H1 (cell line): ENCODE measurements at regions not wholly inside any gene's neighbourhood (a gene's known extent, or its start where the extent isn't known, plus 50 kb on each side); places are given as distances from the start of the nearest gene placed in this dataset.

ENCODE experiments used
- CTCF ChIA-PET: fragments of 300-600 bp; sonication (Branson Sonifier 250); formaldehyde crosslinking; loops from one replicate; lab custom pipeline; 2021; ENCODE audit not compliant: partially characterized antibody; lab: Charles Lee
- POLR2A ChIA-PET: fragments of 300-600 bp; sonication (Branson Sonifier 250); formaldehyde crosslinking; loops from one replicate; lab custom pipeline; 2021; ENCODE audit warnings: inconsistent platforms; ENCODE audit not compliant: partially characterized antibody; lab: Charles Lee
- DNase-seq, 2 experiments: peaks; one replicate each; pipeline versions ENCODE4 v3.0.0 to v3.0.0-alpha.2; 2010 to 2022; ENCODE audit warnings: low spot score in 2 of 2, low read depth in 1 of 2, mixed read lengths in 1 of 2
- FAIRE-seq: peaks from 2 replicates; lab custom pipeline; 2011; peaks lifted over from hg19 to GRCh38; lab: Jason Lieb, UNC
- H2AFZ ChIP-seq: 2 replicates; pipeline ENCODE4 v1.8.1; 2012; ENCODE audit warnings: low read length, inconsistent platforms
- H2AK5ac ChIP-seq: 2 replicates; pipeline ENCODE4 v1.6.1; 2013; ENCODE audit warnings: low read depth, low read length
- H2BK120ac ChIP-seq: replicated peaks from 2 replicates; pipeline ENCODE3; 2013; ENCODE audit warnings: low read depth, low read length, inconsistent platforms
- H2BK12ac ChIP-seq: 2 replicates; pipeline ENCODE4 v1.6.1; 2013; ENCODE audit warnings: low read depth, low read length
- H2BK15ac ChIP-seq: 2 replicates; pipeline ENCODE4 v1.6.1; 2013; ENCODE audit warnings: low read length
- H2BK20ac ChIP-seq: 2 replicates; pipeline ENCODE4 v1.6.1; 2013; ENCODE audit warnings: low read length
- H2BK5ac ChIP-seq: 2 replicates; pipeline ENCODE4 v1.6.1; 2013; ENCODE audit warnings: low read depth, low read length
- H3K14ac ChIP-seq: 2 replicates; pipeline ENCODE4 v1.6.1; 2013; ENCODE audit warnings: inconsistent platforms; ENCODE audit not compliant: insufficient read length
- H3K18ac ChIP-seq: 2 replicates; pipeline ENCODE4 v1.6.1; 2013; ENCODE audit warnings: low read length; ENCODE audit errors: extremely low read depth
- H3K23ac ChIP-seq: 2 replicates; pipeline ENCODE4 v1.6.1; 2013; ENCODE audit warnings: inconsistent platforms; ENCODE audit not compliant: insufficient read length
- H3K23me2 ChIP-seq: 2 replicates; pipeline ENCODE4 v1.6.1; 2013; ENCODE audit warnings: low read depth, low read length
- H3K27ac ChIP-seq: 2 replicates; pipeline ENCODE4 v1.6.1; 2011; ENCODE audit warnings: low read depth, low read length, inconsistent platforms
- H3K27me3 ChIP-seq, 4 experiments: replicated peaks in 1 of 4; 1 replicate in 1 of 4; 2 replicates in 3 of 4; pipeline versions ENCODE4 v1.6.1 to v1.8.1; 2011 to 2013; ENCODE audit warnings: low read length in 3 of 4, mild to moderate bottlenecking in 3 of 4, inconsistent platforms in 2 of 4, mixed read lengths in 2 of 4, moderate library complexity in 1 of 4; ENCODE audit not compliant: control insufficient read depth in 3 of 4, insufficient read depth in 3 of 4; ENCODE audit errors: extremely low read depth in 1 of 4
- H3K36me3 ChIP-seq, 4 experiments: 2 replicates each; pipeline versions ENCODE4 v1.6.1 to v1.8.1; 2011 to 2013; ENCODE audit warnings: mild to moderate bottlenecking in 4 of 4, low read length in 3 of 4, moderate library complexity in 2 of 4, control low read depth in 1 of 4, inconsistent platforms in 1 of 4; ENCODE audit not compliant: insufficient read depth in 4 of 4, control insufficient read depth in 2 of 4
- H3K4ac ChIP-seq: replicated peaks from 2 replicates; pipeline ENCODE3; 2013; ENCODE audit warnings: low read length, low read depth, mixed read lengths, inconsistent platforms; ENCODE audit not compliant: insufficient read length
- H3K4me1 ChIP-seq, 4 experiments: replicated peaks in 1 of 4; 1 replicate in 1 of 4; 2 replicates in 3 of 4; pipeline versions ENCODE4 v1.6.1 to v1.8.1; 2011 to 2013; ENCODE audit warnings: low read length in 3 of 4, inconsistent platforms in 2 of 4, mixed read lengths in 1 of 4; ENCODE audit not compliant: insufficient read depth in 4 of 4, control insufficient read depth in 3 of 4
- H3K4me2 ChIP-seq, 2 experiments: 2 replicates each; pipeline versions ENCODE4 v1.6.1 to v1.8.1; 2011 to 2013; ENCODE audit warnings: low read depth in 2 of 2, low read length in 2 of 2, control low read depth in 1 of 2, inconsistent platforms in 1 of 2, mild to moderate bottlenecking in 1 of 2; ENCODE audit not compliant: insufficient read depth in 1 of 2
- H3K4me3 ChIP-seq, 4 experiments: fragments of 200-600, 300-600 bp in 1 of 4; sonication (generic), shearing (Covaris generic), sonication (Bioruptor Twin) in 1 of 4; 2 replicates each; pipeline versions ENCODE4 v1.5.1 to v1.8.1; 2011 to 2016; ENCODE audit warnings: low read length in 4 of 4, low read depth in 3 of 4, control low read depth in 2 of 4, inconsistent platforms in 2 of 4, mild to moderate bottlenecking in 2 of 4, mixed read lengths in 1 of 4, moderate library complexity in 1 of 4; ENCODE audit not compliant: insufficient read depth in 2 of 4; ENCODE audit errors: extremely low read depth in 1 of 4
- H3K56ac ChIP-seq: replicated peaks from 2 replicates; pipeline ENCODE3; 2013; ENCODE audit warnings: low read depth, mild to moderate bottlenecking, mixed read lengths, low read length, inconsistent platforms; ENCODE audit not compliant: insufficient read length
- H3K79me1 ChIP-seq: 2 replicates; pipeline ENCODE4 v1.6.1; 2013; ENCODE audit warnings: low read depth, low read length, control low read depth
- H3K79me2 ChIP-seq, 2 experiments: 2 replicates each; pipeline versions ENCODE4 v1.6.1 to v1.8.1; 2012 to 2013; ENCODE audit warnings: low read length in 2 of 2, mild to moderate bottlenecking in 2 of 2, inconsistent platforms in 1 of 2; ENCODE audit not compliant: insufficient read depth in 2 of 2, control insufficient read depth in 1 of 2
- H3K9ac ChIP-seq, 4 experiments: replicated peaks in 1 of 4; 1 replicate in 1 of 4; 2 replicates in 3 of 4; pipeline versions ENCODE4 v1.6.1 to v1.8.1; 2011 to 2013; ENCODE audit warnings: low read depth in 3 of 4, low read length in 3 of 4, control low read depth in 2 of 4, mild to moderate bottlenecking in 2 of 4, moderate library complexity in 2 of 4, inconsistent platforms in 1 of 4; ENCODE audit errors: extremely low read depth in 1 of 4
- H3K9me3 ChIP-seq, 2 experiments: 2 replicates each; pipeline versions ENCODE4 v1.6.1 to v1.8.1; 2012 to 2013; ENCODE audit warnings: mild to moderate bottlenecking in 2 of 2, moderate library complexity in 2 of 2, control low read depth in 1 of 2, inconsistent platforms in 1 of 2, low read depth in 1 of 2, low read length in 1 of 2, mixed read lengths in 1 of 2; ENCODE audit not compliant: insufficient read depth in 2 of 2
- H4K20me1 ChIP-seq, 2 experiments: replicated peaks in 1 of 2; 2 replicates each; pipeline versions ENCODE3 to v1.8.1; 2011 to 2013; ENCODE audit warnings: inconsistent platforms in 2 of 2, low read length in 2 of 2, mild to moderate bottlenecking in 1 of 2; ENCODE audit not compliant: insufficient read depth in 2 of 2, control insufficient read depth in 1 of 2
- H4K5ac ChIP-seq: 2 replicates; pipeline ENCODE4 v1.6.1; 2013; ENCODE audit warnings: low read length, low read depth, mixed read lengths, inconsistent platforms; ENCODE audit not compliant: insufficient read length
- H4K8ac ChIP-seq: 2 replicates; pipeline ENCODE4 v1.8.0; 2013; ENCODE audit warnings: mild to moderate bottlenecking, moderate library complexity, low read length, inconsistent platforms; ENCODE audit not compliant: insufficient read depth; ENCODE audit errors: extremely low read depth
- H4K91ac ChIP-seq: replicated peaks from 2 replicates; pipeline ENCODE3; 2013; ENCODE audit warnings: low read length, mixed read lengths, inconsistent platforms; ENCODE audit not compliant: insufficient read length
- MAFK ChIP-seq: IDR thresholded peaks from 2 replicates; pipeline ENCODE4 v1.6.1; 2012; ENCODE audit warnings: low read depth, mild to moderate bottlenecking, improper control_type of control experiment, low read length
- WGBS, 2 experiments: shearing (Covaris generic) in 1 of 2; methylation state at CpG; one replicate each; pipeline versions ENCODE4 v1.1.6 to v1.1.7; 2013 to 2015; ENCODE audit warnings: low lambda C conversion rate in 2 of 2, mixed read lengths in 2 of 2, inconsistent platforms in 1 of 2, low coverage in 1 of 2, missing lambda C conversion rate in 1 of 2; ENCODE audit not compliant: insufficient replicate concordance in 2 of 2, insufficient coverage in 1 of 2, insufficient read length in 1 of 2; ENCODE audit errors: extremely low coverage in 1 of 2, missing lambda C conversion rate in 1 of 2; 5-methylcytosine and 5-hydroxymethylcytosine counted together

- no peak overlapping the region for H4K8ac ChIP-seq
- H2BK15ac ChIP-seq, result no peak overlapping the region
- no peak overlapping the region for H3K4ac ChIP-seq
- no peaks in the 10 kb centered on the region for H3K23me2 ChIP-seq
- H3K4me1 ChIP-seq, result peaks cover 0 to 2% (median 0%) of the 10 kb centered on the region in 4 experiments; a peak in 2 of 7 replicates
- no peak overlapping the region for H2AK5ac ChIP-seq
- ChIA-PET CTCF (interaction anchor here (0.6 to 3.8 kb wide), 3 partner anchors 12 to 181 kb away, joined by 3 to 29 read pairs (median 6); no protein-coding TSS in a partner anchor), POLR2A (no interaction called here)
- no peak overlapping the region for H2BK20ac ChIP-seq
- H2BK120ac ChIP-seq, result no peak overlapping the region
- H3K56ac ChIP-seq, result no peak overlapping the region
- WGBS, 2 experiments, result 69% methylated on average over 5 of the region's 5 CpGs; no CpG with 5 or more reads in 1 of the 2 experiments
- no peak overlapping the region for H3K27ac ChIP-seq
- no peaks in the 10 kb centered on the region for H4K20me1 ChIP-seq
- H2AFZ ChIP-seq, result no peak overlapping the region
- no peaks in the 10 kb centered on the region for H3K9me3 ChIP-seq
- no peak overlapping the region for H3K18ac ChIP-seq
- FAIRE-seq (no peak), DNase-seq (no peak)
- no peaks in the 10 kb centered on the region for H3K36me3 ChIP-seq
- H3K14ac ChIP-seq, result no peak overlapping the region
- H4K91ac ChIP-seq, result no peak overlapping the region
- H4K5ac ChIP-seq, result no peak overlapping the region
- no peak overlapping the region for H2BK12ac ChIP-seq
- H3K4me3 ChIP-seq, result no peak overlapping the region
- H3K9ac ChIP-seq, result no peak overlapping the region
- H3K79me1 ChIP-seq, result no peaks in the 10 kb centered on the region
- H3K27me3 ChIP-seq, result peaks cover 0 to 1% (median 0%) of the 10 kb centered on the region in 4 experiments; a peak in 1 of 7 replicates
- H3K23ac ChIP-seq, result no peak overlapping the region
- no peak overlapping the region for H2BK5ac ChIP-seq
- H3K79me2 ChIP-seq, result no peaks in the 10 kb centered on the region
- H3K4me2 ChIP-seq, result no peak overlapping the region
- TF ChIP-seq MAFK, result no peak
Measured at GRCh38 chr2:176535467-176536113, 266.3 kb downstream of the MTX2 start.
